CD14-positive monocyte (primary cell): ENCODE measurements at regions not wholly inside any gene's neighbourhood (a gene's known extent, or its start where the extent isn't known, plus 50 kb on each side); places are given as distances from the start of the nearest gene placed in this dataset.

Experiments
- DNase-seq, 3 donors: peaks; one replicate each; pipeline ENCODE4 v3.0.0-alpha.2; 2011 to 2022
- H2AFZ ChIP-seq: 2 replicates; pipeline ENCODE4 v1.6.0; 2012; ENCODE audit warnings: mild to moderate bottlenecking, low read depth, low read length, inconsistent platforms; ENCODE audit not compliant: insufficient read depth, poor library complexity, severe bottlenecking
- H3K27ac ChIP-seq, 2 donors: 1 replicate in 1 of 2; 2 replicates in 1 of 2; pipeline ENCODE4 v1.5.1; 2012 to 2013; ENCODE audit warnings: low read length in 2 of 2, control low read depth in 1 of 2, inconsistent platforms in 1 of 2, low read depth in 1 of 2, mild to moderate bottlenecking in 1 of 2
- H3K27me3 ChIP-seq, 2 donors: one replicate each; pipeline versions ENCODE4 v1.6.0 to v1.6.1; 2011 to 2013; ENCODE audit warnings: low read length in 2 of 2; ENCODE audit not compliant: control insufficient read depth in 2 of 2, insufficient read depth in 2 of 2
- H3K36me3 ChIP-seq, 2 donors: replicated peaks in 1 of 2; 1 replicate in 1 of 2; 2 replicates in 1 of 2; pipeline versions ENCODE4 v1.5.1 to v1.6.1; 2012 to 2013; ENCODE audit warnings: low read length in 2 of 2, control low read depth in 1 of 2, inconsistent platforms in 1 of 2, mild to moderate bottlenecking in 1 of 2; ENCODE audit not compliant: insufficient read depth in 2 of 2, control insufficient read depth in 1 of 2
- H3K4me1 ChIP-seq, 2 donors: 1 replicate in 1 of 2; 2 replicates in 1 of 2; pipeline versions ENCODE4 v1.5.1 to v1.6.1; 2012 to 2013; ENCODE audit warnings: low read length in 2 of 2, control low read depth in 1 of 2, inconsistent platforms in 1 of 2, mild to moderate bottlenecking in 1 of 2, moderate library complexity in 1 of 2; ENCODE audit not compliant: insufficient read depth in 2 of 2, control insufficient read depth in 1 of 2
- H3K4me2 ChIP-seq: replicated peaks from 2 replicates; pipeline ENCODE3; 2012; ENCODE audit warnings: low read length, moderate library complexity, mild to moderate bottlenecking; ENCODE audit not compliant: poor library complexity, severe bottlenecking; ENCODE audit errors: extremely low read depth
- H3K4me3 ChIP-seq, 3 experiments: fragments of 200-600 bp in 1 of 3; sonication (generic) in 1 of 3; replicated peaks in 1 of 3; 1 replicate in 2 of 3; 2 replicates in 1 of 3; pipeline ENCODE4 v1.5.1; 2011 to 2013; ENCODE audit warnings: low read length in 3 of 3, mild to moderate bottlenecking in 3 of 3, control low read depth in 2 of 3, low read depth in 2 of 3, inconsistent platforms in 1 of 3, moderate library complexity in 1 of 3
- H3K79me2 ChIP-seq: 2 replicates; pipeline ENCODE4 v1.6.0; 2012; ENCODE audit warnings: mild to moderate bottlenecking, control low read depth, inconsistent platforms, low read length, moderate library complexity; ENCODE audit not compliant: insufficient read depth
- H3K9ac ChIP-seq: 2 replicates; pipeline ENCODE4 v1.6.0; 2017; ENCODE audit warnings: low read length, mild to moderate bottlenecking; ENCODE audit not compliant: insufficient read depth, poor library complexity, severe bottlenecking
- H3K9me3 ChIP-seq, 2 donors: replicated peaks in 1 of 2; 1 replicate in 1 of 2; 2 replicates in 1 of 2; pipeline versions ENCODE4 v1.5.1 to v1.6.1; 2012 to 2013; ENCODE audit warnings: low read length in 2 of 2, control low read depth in 1 of 2; ENCODE audit not compliant: control insufficient read depth in 1 of 2, insufficient read depth in 1 of 2
- H4K20me1 ChIP-seq: 2 replicates; pipeline ENCODE4 v1.6.0; 2012; ENCODE audit warnings: mild to moderate bottlenecking, low read length, control low read depth, moderate library complexity; ENCODE audit not compliant: insufficient read depth
- H3K27ac Mint-ChIP-seq, 7 donors: one replicate each; pipeline ENCODE4 v1.8.0; 2020; ENCODE audit warnings: mild to moderate bottlenecking in 7 of 7, mixed read lengths in 7 of 7, moderate library complexity in 6 of 7, inconsistent platforms in 2 of 7
- H3K27me3 Mint-ChIP-seq, 3 donors: one replicate each; pipeline ENCODE4 v1.8.0; 2021 to 2022; ENCODE audit warnings: low read depth in 3 of 3, mild to moderate bottlenecking in 3 of 3, mixed read lengths in 3 of 3, moderate library complexity in 3 of 3, inconsistent platforms in 1 of 3
- H3K36me3 Mint-ChIP-seq, 2 donors: one replicate each; pipeline ENCODE4 v1.8.0; 2020; ENCODE audit warnings: mixed read lengths in 2 of 2, inconsistent platforms in 1 of 2, mild to moderate bottlenecking in 1 of 2
- H3K4me1 Mint-ChIP-seq: one replicate; pipeline ENCODE4 v1.8.0; 2020; ENCODE audit warnings: mild to moderate bottlenecking, mixed read lengths
- H3K4me3 Mint-ChIP-seq, 2 donors: one replicate each; pipeline ENCODE4 v1.8.0; 2020; ENCODE audit warnings: mild to moderate bottlenecking in 2 of 2, mixed read lengths in 2 of 2, moderate library complexity in 1 of 2
- H3K9me3 Mint-ChIP-seq, 7 donors: one replicate each; pipeline ENCODE4 v1.8.0; 2020 to 2022; ENCODE audit warnings: mixed read lengths in 7 of 7, mild to moderate bottlenecking in 6 of 7, moderate library complexity in 6 of 7, inconsistent platforms in 2 of 7
- CTCF ChIP-seq: fragments of 200-600 bp; IDR thresholded peaks from one replicate; pipeline ENCODE4 v1.8.0; 2022; ENCODE audit warnings: antibody characterized with exemption, mild to moderate bottlenecking
- WGBS: methylation state at CpG from one replicate; pipeline ENCODE4 v1.1.5; 2013; ENCODE audit warnings: missing lambda C conversion rate; ENCODE audit not compliant: insufficient coverage; 5-methylcytosine and 5-hydroxymethylcytosine counted together
- intact Hi-C, 2 donors: fragments of 100-400 bp; cut with micrococcal nuclease; formaldehyde crosslinking; loops; one replicate each; pipeline versions ENCODE4 v1.15.0 to v1.15.1; 2023

GRCh38 chr7:101725921-101726320 lies 91.5 kb upstream of the CUX1 start:
- Histone ChIP-seq H3K4me2 (no peak overlapping the region), H3K4me3 (no peak overlapping the region), H3K9me3 (peaks cover 0 to 8% of the 10 kb centered on the region in 2 donors), H3K79me2 (no peaks in the 10 kb centered on the region), H3K27ac (peak overlapping the region in 1 of 2 donors; percentile 74), H3K4me1 (peaks cover 42 to 48% of the 10 kb centered on the region in 2 donors), H3K27me3 (no peaks in the 10 kb centered on the region), H4K20me1 (no peaks in the 10 kb centered on the region), H3K36me3 (no peaks in the 10 kb centered on the region), H3K9ac (no peak overlapping the region), H2AFZ (no peak overlapping the region)
- H3K27ac Mint-ChIP-seq, result peak overlapping the region; percentile 70 to 95 (median 90)
- intact Hi-C loops, result no loop called here
- H3K36me3 Mint-ChIP-seq, result peaks cover 0 to 4% of the 10 kb centered on the region in 2 donors
- WGBS, result 70% methylated on average over 7 of the region's 7 CpGs
- peak; percentile 39 to 65 (median 56) for DNase-seq
- no peak overlapping the region for H3K4me3 Mint-ChIP-seq
- H3K27me3 Mint-ChIP-seq, result peaks cover 0 to 1% (median 0%) of the 10 kb centered on the region in 3 donors
- peaks cover 6 to 15% (median 8%) of the 10 kb centered on the region in 7 donors for H3K9me3 Mint-ChIP-seq
- H3K4me1 Mint-ChIP-seq, result peaks cover 43% of the 10 kb centered on the region
- TF ChIP-seq CTCF, result no peak

GRCh38 chr7:101727184-101727583 lies 90.2 kb upstream of the CUX1 start:
- Histone ChIP-seq H3K9ac (no peak overlapping the region), H3K27me3 (no peaks in the 10 kb centered on the region), H3K4me1 (peaks cover 42 to 48% of the 10 kb centered on the region in 2 donors), H4K20me1 (no peaks in the 10 kb centered on the region), H3K9me3 (peaks cover 0 to 8% of the 10 kb centered on the region in 2 donors), H3K36me3 (no peaks in the 10 kb centered on the region), H3K79me2 (no peaks in the 10 kb centered on the region), H3K4me3 (no peak overlapping the region), H3K27ac (peak overlapping the region; percentile 51 to 74), H2AFZ (peak overlapping the region; percentile 68), H3K4me2 (no peak overlapping the region)
- DNase-seq, result no peak
- intact Hi-C loops, result no loop called here
- H3K27ac Mint-ChIP-seq, result peak overlapping the region; percentile 87 to 95 (median 91)
- H3K4me3 Mint-ChIP-seq, result no peak overlapping the region
- H3K4me1 Mint-ChIP-seq, result peaks cover 49% of the 10 kb centered on the region
- no peak for TF ChIP-seq CTCF
- peaks cover 0 to 3% (median 0%) of the 10 kb centered on the region in 3 donors for H3K27me3 Mint-ChIP-seq
- peaks cover 0 to 4% of the 10 kb centered on the region in 2 donors for H3K36me3 Mint-ChIP-seq
- 100% methylated on average over 1 of the region's 6 CpGs for WGBS
- H3K9me3 Mint-ChIP-seq, result peaks cover 6 to 15% (median 8%) of the 10 kb centered on the region in 7 donors
